H1 (cell line): ENCODE measurements at regions not wholly inside any gene's neighbourhood (a gene's known extent, or its start where the extent isn't known, plus 50 kb on each side); places are given as distances from the start of the nearest gene placed in this dataset.

Experiments used
- CTCF ChIA-PET: fragments of 300-600 bp; sonication (Branson Sonifier 250); formaldehyde crosslinking; loops from one replicate; lab custom pipeline; 2021; ENCODE audit not compliant: partially characterized antibody; lab: Charles Lee
- POLR2A ChIA-PET: fragments of 300-600 bp; sonication (Branson Sonifier 250); formaldehyde crosslinking; loops from one replicate; lab custom pipeline; 2021; ENCODE audit warnings: inconsistent platforms; ENCODE audit not compliant: partially characterized antibody; lab: Charles Lee
- DNase-seq, 2 experiments: peaks; one replicate each; pipeline versions ENCODE4 v3.0.0 to v3.0.0-alpha.2; 2010 to 2022; ENCODE audit warnings: low spot score in 2 of 2, low read depth in 1 of 2, mixed read lengths in 1 of 2
- FAIRE-seq: peaks from 2 replicates; lab custom pipeline; 2011; peaks lifted over from hg19 to GRCh38; lab: Jason Lieb, UNC
- H2AFZ ChIP-seq: 2 replicates; pipeline ENCODE4 v1.8.1; 2012; ENCODE audit warnings: low read length, inconsistent platforms
- H2AK5ac ChIP-seq: 2 replicates; pipeline ENCODE4 v1.6.1; 2013; ENCODE audit warnings: low read depth, low read length
- H2BK120ac ChIP-seq: replicated peaks from 2 replicates; pipeline ENCODE3; 2013; ENCODE audit warnings: low read depth, low read length, inconsistent platforms
- H2BK12ac ChIP-seq: 2 replicates; pipeline ENCODE4 v1.6.1; 2013; ENCODE audit warnings: low read depth, low read length
- H2BK15ac ChIP-seq: 2 replicates; pipeline ENCODE4 v1.6.1; 2013; ENCODE audit warnings: low read length
- H2BK20ac ChIP-seq: 2 replicates; pipeline ENCODE4 v1.6.1; 2013; ENCODE audit warnings: low read length
- H2BK5ac ChIP-seq: 2 replicates; pipeline ENCODE4 v1.6.1; 2013; ENCODE audit warnings: low read depth, low read length
- H3K14ac ChIP-seq: 2 replicates; pipeline ENCODE4 v1.6.1; 2013; ENCODE audit warnings: inconsistent platforms; ENCODE audit not compliant: insufficient read length
- H3K18ac ChIP-seq: 2 replicates; pipeline ENCODE4 v1.6.1; 2013; ENCODE audit warnings: low read length; ENCODE audit errors: extremely low read depth
- H3K23ac ChIP-seq: 2 replicates; pipeline ENCODE4 v1.6.1; 2013; ENCODE audit warnings: inconsistent platforms; ENCODE audit not compliant: insufficient read length
- H3K23me2 ChIP-seq: 2 replicates; pipeline ENCODE4 v1.6.1; 2013; ENCODE audit warnings: low read depth, low read length
- H3K27ac ChIP-seq: 2 replicates; pipeline ENCODE4 v1.6.1; 2011; ENCODE audit warnings: low read depth, low read length, inconsistent platforms
- H3K27me3 ChIP-seq, 4 experiments: replicated peaks in 1 of 4; 1 replicate in 1 of 4; 2 replicates in 3 of 4; pipeline versions ENCODE4 v1.6.1 to v1.8.1; 2011 to 2013; ENCODE audit warnings: low read length in 3 of 4, mild to moderate bottlenecking in 3 of 4, inconsistent platforms in 2 of 4, mixed read lengths in 2 of 4, moderate library complexity in 1 of 4; ENCODE audit not compliant: control insufficient read depth in 3 of 4, insufficient read depth in 3 of 4; ENCODE audit errors: extremely low read depth in 1 of 4
- H3K36me3 ChIP-seq, 4 experiments: 2 replicates each; pipeline versions ENCODE4 v1.6.1 to v1.8.1; 2011 to 2013; ENCODE audit warnings: mild to moderate bottlenecking in 4 of 4, low read length in 3 of 4, moderate library complexity in 2 of 4, control low read depth in 1 of 4, inconsistent platforms in 1 of 4; ENCODE audit not compliant: insufficient read depth in 4 of 4, control insufficient read depth in 2 of 4
- H3K4ac ChIP-seq: replicated peaks from 2 replicates; pipeline ENCODE3; 2013; ENCODE audit warnings: low read length, low read depth, mixed read lengths, inconsistent platforms; ENCODE audit not compliant: insufficient read length
- H3K4me1 ChIP-seq, 4 experiments: replicated peaks in 1 of 4; 1 replicate in 1 of 4; 2 replicates in 3 of 4; pipeline versions ENCODE4 v1.6.1 to v1.8.1; 2011 to 2013; ENCODE audit warnings: low read length in 3 of 4, inconsistent platforms in 2 of 4, mixed read lengths in 1 of 4; ENCODE audit not compliant: insufficient read depth in 4 of 4, control insufficient read depth in 3 of 4
- H3K4me2 ChIP-seq, 2 experiments: 2 replicates each; pipeline versions ENCODE4 v1.6.1 to v1.8.1; 2011 to 2013; ENCODE audit warnings: low read depth in 2 of 2, low read length in 2 of 2, control low read depth in 1 of 2, inconsistent platforms in 1 of 2, mild to moderate bottlenecking in 1 of 2; ENCODE audit not compliant: insufficient read depth in 1 of 2
- H3K4me3 ChIP-seq, 4 experiments: fragments of 200-600, 300-600 bp in 1 of 4; sonication (generic), shearing (Covaris generic), sonication (Bioruptor Twin) in 1 of 4; 2 replicates each; pipeline versions ENCODE4 v1.5.1 to v1.8.1; 2011 to 2016; ENCODE audit warnings: low read length in 4 of 4, low read depth in 3 of 4, control low read depth in 2 of 4, inconsistent platforms in 2 of 4, mild to moderate bottlenecking in 2 of 4, mixed read lengths in 1 of 4, moderate library complexity in 1 of 4; ENCODE audit not compliant: insufficient read depth in 2 of 4; ENCODE audit errors: extremely low read depth in 1 of 4
- H3K56ac ChIP-seq: replicated peaks from 2 replicates; pipeline ENCODE3; 2013; ENCODE audit warnings: low read depth, mild to moderate bottlenecking, mixed read lengths, low read length, inconsistent platforms; ENCODE audit not compliant: insufficient read length
- H3K79me1 ChIP-seq: 2 replicates; pipeline ENCODE4 v1.6.1; 2013; ENCODE audit warnings: low read depth, low read length, control low read depth
- H3K79me2 ChIP-seq, 2 experiments: 2 replicates each; pipeline versions ENCODE4 v1.6.1 to v1.8.1; 2012 to 2013; ENCODE audit warnings: low read length in 2 of 2, mild to moderate bottlenecking in 2 of 2, inconsistent platforms in 1 of 2; ENCODE audit not compliant: insufficient read depth in 2 of 2, control insufficient read depth in 1 of 2
- H3K9ac ChIP-seq, 4 experiments: replicated peaks in 1 of 4; 1 replicate in 1 of 4; 2 replicates in 3 of 4; pipeline versions ENCODE4 v1.6.1 to v1.8.1; 2011 to 2013; ENCODE audit warnings: low read depth in 3 of 4, low read length in 3 of 4, control low read depth in 2 of 4, mild to moderate bottlenecking in 2 of 4, moderate library complexity in 2 of 4, inconsistent platforms in 1 of 4; ENCODE audit errors: extremely low read depth in 1 of 4
- H3K9me3 ChIP-seq, 2 experiments: 2 replicates each; pipeline versions ENCODE4 v1.6.1 to v1.8.1; 2012 to 2013; ENCODE audit warnings: mild to moderate bottlenecking in 2 of 2, moderate library complexity in 2 of 2, control low read depth in 1 of 2, inconsistent platforms in 1 of 2, low read depth in 1 of 2, low read length in 1 of 2, mixed read lengths in 1 of 2; ENCODE audit not compliant: insufficient read depth in 2 of 2
- H4K20me1 ChIP-seq, 2 experiments: replicated peaks in 1 of 2; 2 replicates each; pipeline versions ENCODE3 to v1.8.1; 2011 to 2013; ENCODE audit warnings: inconsistent platforms in 2 of 2, low read length in 2 of 2, mild to moderate bottlenecking in 1 of 2; ENCODE audit not compliant: insufficient read depth in 2 of 2, control insufficient read depth in 1 of 2
- H4K5ac ChIP-seq: 2 replicates; pipeline ENCODE4 v1.6.1; 2013; ENCODE audit warnings: low read length, low read depth, mixed read lengths, inconsistent platforms; ENCODE audit not compliant: insufficient read length
- H4K8ac ChIP-seq: 2 replicates; pipeline ENCODE4 v1.8.0; 2013; ENCODE audit warnings: mild to moderate bottlenecking, moderate library complexity, low read length, inconsistent platforms; ENCODE audit not compliant: insufficient read depth; ENCODE audit errors: extremely low read depth
- H4K91ac ChIP-seq: replicated peaks from 2 replicates; pipeline ENCODE3; 2013; ENCODE audit warnings: low read length, mixed read lengths, inconsistent platforms; ENCODE audit not compliant: insufficient read length
- ATF3 ChIP-seq: IDR thresholded peaks from 2 replicates; pipeline ENCODE4 v1.6.1; 2011; ENCODE audit warnings: low read depth, mild to moderate bottlenecking, low read length; ENCODE audit not compliant: insufficient read depth
- BACH1 ChIP-seq: IDR thresholded peaks from 2 replicates; pipeline ENCODE4 v1.6.1; 2012; ENCODE audit warnings: low read length, improper control_type of control experiment
- CBX8 ChIP-seq: fragments of 300-800, 300-1000 bp; sonication (generic); IDR thresholded peaks from 2 replicates; pipeline ENCODE4 v1.7.1; 2016; ENCODE audit warnings: low read depth, low read length, borderline replicate concordance
- EP300 ChIP-seq, 2 experiments: IDR thresholded peaks; 1 replicate in 1 of 2; 2 replicates in 1 of 2; pipeline ENCODE4 v1.6.1; 2011 to 2012; ENCODE audit warnings: low read depth in 2 of 2, low read length in 2 of 2, mild to moderate bottlenecking in 2 of 2, borderline replicate concordance in 1 of 2, inconsistent platforms in 1 of 2, moderate library complexity in 1 of 2
- SIX5 ChIP-seq: IDR thresholded peaks from 2 replicates; pipeline ENCODE4 v1.6.1; 2011; ENCODE audit warnings: mild to moderate bottlenecking, low read depth, low read length
- SUZ12 ChIP-seq: fragments of 200-600 bp; sonication (generic); IDR thresholded peaks from 2 replicates; pipeline ENCODE4 v1.6.1; 2012; ENCODE audit warnings: mild to moderate bottlenecking, inconsistent platforms, low read length, moderate library complexity, mixed read lengths
- WGBS, 2 experiments: shearing (Covaris generic) in 1 of 2; methylation state at CpG; one replicate each; pipeline versions ENCODE4 v1.1.6 to v1.1.7; 2013 to 2015; ENCODE audit warnings: low lambda C conversion rate in 2 of 2, mixed read lengths in 2 of 2, inconsistent platforms in 1 of 2, low coverage in 1 of 2, missing lambda C conversion rate in 1 of 2; ENCODE audit not compliant: insufficient replicate concordance in 2 of 2, insufficient coverage in 1 of 2, insufficient read length in 1 of 2; ENCODE audit errors: extremely low coverage in 1 of 2, missing lambda C conversion rate in 1 of 2; 5-methylcytosine and 5-hydroxymethylcytosine counted together

- Histone ChIP-seq H4K20me1 (no peaks in the 10 kb centered on the region), H3K9me3 (peaks cover 31 to 51% of the 10 kb centered on the region in 2 experiments; a peak in 3 of 4 replicates), H3K27ac (no peak overlapping the region), H3K9ac (no peak overlapping the region), H3K36me3 (no peaks in the 10 kb centered on the region), H3K4me2 (no peak overlapping the region), H3K14ac (no peak overlapping the region), H3K4me3 (no peak overlapping the region), H2AFZ (no peak overlapping the region), H3K56ac (no peak overlapping the region), H2BK15ac (no peak overlapping the region), H4K5ac (no peak overlapping the region), H4K91ac (no peak overlapping the region), H2BK12ac (no peak overlapping the region), H3K79me2 (no peaks in the 10 kb centered on the region), H2BK20ac (no peak overlapping the region), H2AK5ac (no peak overlapping the region), H2BK5ac (no peak overlapping the region), H3K4ac (no peak overlapping the region), H3K23ac (no peak overlapping the region), H2BK120ac (no peak overlapping the region), H3K18ac (no peak overlapping the region), H4K8ac (no peak overlapping the region), H3K27me3 (no peaks in the 10 kb centered on the region), H3K79me1 (no peaks in the 10 kb centered on the region), H3K4me1 (no peaks in the 10 kb centered on the region), H3K23me2 (no peaks in the 10 kb centered on the region)
- ChIA-PET POLR2A (no interaction called here), CTCF (no interaction called here)
- DNase-seq (no peak), FAIRE-seq (no peak)
- 46% methylated on average over 4 of the region's 4 CpGs; no CpG with 5 or more reads in 1 of the 2 experiments for WGBS, 2 experiments
- TF ChIP-seq ATF3 (no peak), SIX5 (no peak), BACH1 (no peak), EP300 (IDR thresholded peaks at IDR 0.05; ENCODE audit: borderline replicate concordance in 1 of 2, low read depth in 2 of 2, low read length in 2 of 2) (no peak), CBX8 (no peak), SUZ12 (no peak)
These were observed 272.8 kb downstream of the ZNF248 start for GRCh38 chr10:37584643-37585042.
